ENCODE measurements at regions not wholly inside any gene's neighbourhood (a gene's known extent, or its start where the extent isn't known, plus 50 kb on each side); places are given as distances from the start of the nearest gene placed in this dataset.

DNA sequence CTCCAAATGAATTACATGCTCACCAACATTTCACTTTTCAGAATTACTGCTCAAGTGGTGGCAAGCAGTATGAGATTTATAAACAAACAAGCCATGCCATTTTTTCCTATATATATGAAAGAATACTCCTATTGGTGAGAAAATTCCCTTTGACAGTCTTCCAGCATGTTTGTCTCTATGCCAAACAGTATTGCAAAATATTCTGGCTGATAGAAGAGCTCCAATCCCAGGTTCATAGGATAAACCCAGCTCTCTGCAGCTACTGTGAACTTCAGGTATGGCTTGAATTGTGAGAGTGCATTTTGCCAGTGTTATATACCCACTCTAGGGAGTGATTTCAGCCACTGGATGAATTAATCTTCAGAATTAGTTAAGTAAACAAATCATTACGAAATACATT is 108.8 kb downstream of the MAGEC2 start:
- no peak for TF ChIP-seq CTCF (conservative IDR thresholded peaks at IDR 0.05 in 1 of 2, IDR thresholded peaks at IDR 0.05 in 1 of 2; ENCODE audit: low read depth in 1 of 2, low read length in 2 of 2)
- no peak for TF ChIP-seq EZH2 (IDR thresholded peaks at IDR 0.05; ENCODE audit: low read length, missing control alignments)

Measured in fibroblast of lung (primary cell).